ENCODE measurements at regions not wholly inside any gene's neighbourhood (a gene's known extent, or its start where the extent isn't known, plus 50 kb on each side); places are given as distances from the start of the nearest gene placed in this dataset.

GRCh38 chr6:78607189-78607588 lies 260.2 kb upstream of the IRAK1BP1 start:
- ChIA-PET POLR2A (no interaction called here), CTCF (no interaction called here)
- Histone ChIP-seq H4K20me1 (ENCODE audit: insufficient read depth) (no peaks in the 10 kb centered on the region), H3K27me3 (ENCODE audit: insufficient read depth) (no peaks in the 10 kb centered on the region), H3K9me3 (no peaks in the 10 kb centered on the region), H2AFZ (ENCODE audit: low read depth) (peak overlapping the region; percentile 46; the same call in 1 of the 2 replicates), H3K79me2 (ENCODE audit: insufficient read depth) (peaks cover 28% of the 10 kb centered on the region), H3K4me2 (peak overlapping the region; percentile 55), H3K4me1 (ENCODE audit: control insufficient read depth in 1 of 2, insufficient read depth in 2 of 2, low read depth in 1 of 2, low read length in 1 of 2) (peaks cover 0 to 19% of the 10 kb centered on the region in 2 experiments; a peak in 3 of 4 replicates), H3K36me3 (replicated peaks in 1 of 2; ENCODE audit: control insufficient read depth in 1 of 2, insufficient read depth in 2 of 2, low read length in 1 of 2) (no peaks in the 10 kb centered on the region), H3K27ac (ENCODE audit: low read depth in 2 of 2, low read length in 1 of 2) (peak overlapping the region; percentile 34 to 84; a peak in 3 of 4 replicates), H3K4me3 (ENCODE audit: low read depth in 2 of 2, low read length in 1 of 2) (no peak overlapping the region), H3F3A (replicated peaks; ENCODE audit: insufficient read depth) (peaks cover 33% of the 10 kb centered on the region), H3K9me2 (no peaks in the 10 kb centered on the region), H3K9ac (no peak overlapping the region)
- WGBS (ENCODE audit: low lambda C conversion rate): 92% methylated on average over 1 of the region's 1 CpG
- DNase-seq: no peak
- TF ChIP-seq CTCF (IDR thresholded peaks at IDR 0.05) (no peak), NRF1 (IDR thresholded peaks at IDR 0.05; ENCODE audit: low read depth, low read length) (no peak), TAF1 (IDR thresholded peaks at IDR 0.05; ENCODE audit: borderline replicate concordance, low read depth, low read length) (no peak), GABPA (IDR thresholded peaks at IDR 0.05; ENCODE audit: low read depth) (no peak), RCOR1 (IDR thresholded peaks at IDR 0.05; ENCODE audit: low read length) (no peak), NFIC (IDR thresholded peaks at IDR 0.05; ENCODE audit: borderline replicate concordance) (peak; percentile 49), USF2 (IDR thresholded peaks at IDR 0.05; ENCODE audit: borderline replicate concordance, low read depth, low read length) (no peak), RAD21 (IDR thresholded peaks at IDR 0.05; ENCODE audit: low read length) (no peak), FOSL2 (IDR thresholded peaks at IDR 0.05; ENCODE audit: borderline replicate concordance, low read depth) (peak; percentile 38; the same call in 1 of the 2 replicates), IRF3 (IDR thresholded peaks at IDR 0.05; ENCODE audit: low read depth, low read length) (no peak), MXI1 (IDR thresholded peaks at IDR 0.05; ENCODE audit: low read depth, low read length) (no peak), POLR2AphosphoS5 (IDR thresholded peaks at IDR 0.05; ENCODE audit: low read depth, low read length) (no peak), FOXM1 (IDR thresholded peaks at IDR 0.05; ENCODE audit: low read depth) (no peak), EZH2phosphoT487 (IDR thresholded peaks at IDR 0.05; ENCODE audit: borderline replicate concordance, low read depth) (no peak), TCF12 (IDR thresholded peaks at IDR 0.05) (peak; percentile 46), USF1 (IDR thresholded peaks at IDR 0.05; ENCODE audit: borderline replicate concordance, low read depth) (no peak), YY1 (IDR thresholded peaks at IDR 0.05; ENCODE audit: low read depth) (0 out of 2 replicates have a peak, but pooled peaks have one; percentile 15), SMC3 (IDR thresholded peaks at IDR 0.05; ENCODE audit: low read depth, low read length) (no peak), RXRA (IDR thresholded peaks at IDR 0.05; ENCODE audit: borderline replicate concordance, low read depth) (no peak), TEAD4 (IDR thresholded peaks at IDR 0.05; ENCODE audit: borderline replicate concordance, insufficient read depth) (no peak), GATA2 (CRISPR knock-in tag; IDR thresholded peaks at IDR 0.05) (no peak), MEF2A (IDR thresholded peaks at IDR 0.05; ENCODE audit: borderline replicate concordance, low read depth) (peak; percentile 87; the same call in 1 of the 2 replicates), PBX3 (IDR thresholded peaks at IDR 0.05) (peak; percentile 76), REST (IDR thresholded peaks at IDR 0.05; ENCODE audit: low read depth, low read length) (no peak), SIN3A (IDR thresholded peaks at IDR 0.05; ENCODE audit: borderline replicate concordance, low read depth, low read length) (no peak), RFX5 (IDR thresholded peaks at IDR 0.05; ENCODE audit: low read length) (no peak)
